Ovary (tissue), 3 donors: ENCODE measurements at regions not wholly inside any gene's neighbourhood (a gene's known extent, or its start where the extent isn't known, plus 50 kb on each side); places are given as distances from the start of the nearest gene placed in this dataset.
"Not testable (repeated sequence)": the region's sequence is repeated elsewhere in the genome, so short reads cannot be mapped to it uniquely, and the experiment has no call there.

Experiments used
- EP300 ChIP-seq: sonication (generic); formaldehyde crosslinking; IDR thresholded peaks from one replicate; pipeline ENCODE4 v1.6.1; 2017; ENCODE audit warnings: antibody characterized with exemption
- TF ChIP-seq, protein P1 (sequence below), 3 donors: fragments of 450-650 bp in 2 of 3; fragments of 200-600 bp in 1 of 3; IDR thresholded peaks; one replicate each; pipeline versions ENCODE4 v1.5.1 to v1.8.0; 2016 to 2022; ENCODE audit warnings: antibody characterized with exemption in 3 of 3, mild to moderate bottlenecking in 1 of 3
- donor health status: DM: no; HTN: no; CAD: no.

DNA sequence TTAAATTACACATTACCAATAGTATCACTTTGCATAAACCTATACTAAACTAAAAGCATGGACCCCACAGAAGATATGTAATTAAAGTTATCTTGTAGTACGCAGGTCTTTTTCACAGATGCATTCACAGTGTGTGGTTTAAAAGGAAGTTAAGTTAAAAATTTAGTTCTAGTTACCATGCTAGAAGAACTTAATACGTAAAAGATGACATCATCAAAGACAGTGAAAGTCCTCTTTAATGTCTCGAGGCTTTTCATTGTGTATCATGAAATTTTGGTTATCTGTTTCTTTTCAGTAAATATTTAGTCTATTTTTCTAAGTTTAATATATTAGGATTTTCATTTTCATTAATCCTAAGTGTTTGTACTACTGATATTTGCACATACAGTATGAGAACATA, 934.6 kb upstream of the FOXG1 start:
- TF ChIP-seq, protein P1, sequence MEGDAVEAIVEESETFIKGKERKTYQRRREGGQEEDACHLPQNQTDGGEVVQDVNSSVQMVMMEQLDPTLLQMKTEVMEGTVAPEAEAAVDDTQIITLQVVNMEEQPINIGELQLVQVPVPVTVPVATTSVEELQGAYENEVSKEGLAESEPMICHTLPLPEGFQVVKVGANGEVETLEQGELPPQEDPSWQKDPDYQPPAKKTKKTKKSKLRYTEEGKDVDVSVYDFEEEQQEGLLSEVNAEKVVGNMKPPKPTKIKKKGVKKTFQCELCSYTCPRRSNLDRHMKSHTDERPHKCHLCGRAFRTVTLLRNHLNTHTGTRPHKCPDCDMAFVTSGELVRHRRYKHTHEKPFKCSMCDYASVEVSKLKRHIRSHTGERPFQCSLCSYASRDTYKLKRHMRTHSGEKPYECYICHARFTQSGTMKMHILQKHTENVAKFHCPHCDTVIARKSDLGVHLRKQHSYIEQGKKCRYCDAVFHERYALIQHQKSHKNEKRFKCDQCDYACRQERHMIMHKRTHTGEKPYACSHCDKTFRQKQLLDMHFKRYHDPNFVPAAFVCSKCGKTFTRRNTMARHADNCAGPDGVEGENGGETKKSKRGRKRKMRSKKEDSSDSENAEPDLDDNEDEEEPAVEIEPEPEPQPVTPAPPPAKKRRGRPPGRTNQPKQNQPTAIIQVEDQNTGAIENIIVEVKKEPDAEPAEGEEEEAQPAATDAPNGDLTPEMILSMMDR (IDR thresholded peaks at IDR 0.05), result not testable (repeated sequence)
- TF ChIP-seq EP300, result not testable (repeated sequence)
